Tibial nerve (tissue), 4 donors: ENCODE measurements at regions not wholly inside any gene's neighbourhood (a gene's known extent, or its start where the extent isn't known, plus 50 kb on each side); places are given as distances from the start of the nearest gene placed in this dataset.

Experiments used
- DNase-seq, 2 donors: peaks; one replicate each; pipeline ENCODE4 v3.0.0-alpha.2; 2019; ENCODE audit warnings: low spot score in 2 of 2
- H3K27ac ChIP-seq, 4 donors: fragments of 200-600 bp; sonication (generic) in 3 of 4; one replicate each; pipeline ENCODE4 v1.5.1; 2017 to 2019; ENCODE audit warnings: mild to moderate bottlenecking in 1 of 4
- H3K27me3 ChIP-seq, 2 donors: fragments of 200-600 bp; sonication (generic) in 1 of 2; one replicate each; pipeline versions ENCODE4 v1.5.1 to v1.6.0; 2017 to 2019
- H3K36me3 ChIP-seq, 3 donors: fragments of 200-600 bp; sonication (generic); one replicate each; pipeline ENCODE4 v1.5.1; 2018 to 2019
- H3K4me1 ChIP-seq, 4 donors: fragments of 200-600 bp; sonication (generic) in 3 of 4; one replicate each; pipeline ENCODE4 v1.5.1; 2017 to 2019
- H3K4me3 ChIP-seq, 4 donors: fragments of 200-600 bp; sonication (generic) in 3 of 4; one replicate each; pipeline ENCODE4 v1.5.1; 2017 to 2019; ENCODE audit warnings: mild to moderate bottlenecking in 1 of 4, moderate library complexity in 1 of 4
- H3K9me3 ChIP-seq, 4 donors: fragments of 200-600 bp; sonication (generic) in 3 of 4; one replicate each; pipeline ENCODE4 v1.5.1; 2017 to 2019
- EP300 ChIP-seq, 2 donors: sonication (generic); formaldehyde crosslinking; IDR thresholded peaks; one replicate each; pipeline ENCODE4 v1.6.1; 2017; ENCODE audit warnings: antibody characterized with exemption in 2 of 2, mild to moderate bottlenecking in 1 of 2
- POLR2A ChIP-seq, 2 donors: fragments of 450-650 bp; IDR thresholded peaks; one replicate each; pipeline ENCODE4 v1.6.1; 2017; ENCODE audit warnings: antibody characterized with exemption in 2 of 2, mild to moderate bottlenecking in 2 of 2, moderate library complexity in 2 of 2
- WGBS, 2 donors: methylation state at CpG; one replicate each; pipeline ENCODE4 v1.1.5; 2018; 5-methylcytosine and 5-hydroxymethylcytosine counted together
- TF ChIP-seq, protein P1 (sequence below), 5 experiments: fragments of 200-600 bp in 3 of 5; fragments of 450-650 bp in 2 of 5; sonication (generic) in 3 of 5; IDR thresholded peaks; one replicate each; pipeline ENCODE4 v1.5.1; 2016 to 2019; ENCODE audit warnings: antibody characterized with exemption in 5 of 5, mild to moderate bottlenecking in 3 of 5, moderate library complexity in 2 of 5

GRCh38 chr5:61253547-61253946 lies 78.5 kb upstream of the ZSWIM6 start:
- Histone ChIP-seq H3K36me3 (no peaks in the 10 kb centered on the region), H3K4me1 (peaks cover 0 to 15% (median 0%) of the 10 kb centered on the region in 4 donors), H3K4me3 (no peak overlapping the region), H3K27ac (no peak overlapping the region), H3K27me3 (no peaks in the 10 kb centered on the region), H3K9me3 (peaks cover 0 to 4% (median 0%) of the 10 kb centered on the region in 4 donors)
- no peak for DNase-seq
- WGBS, 2 donors, result 67 to 70% methylated on average over 3 of the region's 3 CpGs
- no peak for TF ChIP-seq EP300 (IDR thresholded peaks at IDR 0.05)
- no peak for TF ChIP-seq POLR2A (IDR thresholded peaks at IDR 0.05)
- TF ChIP-seq, protein P1, sequence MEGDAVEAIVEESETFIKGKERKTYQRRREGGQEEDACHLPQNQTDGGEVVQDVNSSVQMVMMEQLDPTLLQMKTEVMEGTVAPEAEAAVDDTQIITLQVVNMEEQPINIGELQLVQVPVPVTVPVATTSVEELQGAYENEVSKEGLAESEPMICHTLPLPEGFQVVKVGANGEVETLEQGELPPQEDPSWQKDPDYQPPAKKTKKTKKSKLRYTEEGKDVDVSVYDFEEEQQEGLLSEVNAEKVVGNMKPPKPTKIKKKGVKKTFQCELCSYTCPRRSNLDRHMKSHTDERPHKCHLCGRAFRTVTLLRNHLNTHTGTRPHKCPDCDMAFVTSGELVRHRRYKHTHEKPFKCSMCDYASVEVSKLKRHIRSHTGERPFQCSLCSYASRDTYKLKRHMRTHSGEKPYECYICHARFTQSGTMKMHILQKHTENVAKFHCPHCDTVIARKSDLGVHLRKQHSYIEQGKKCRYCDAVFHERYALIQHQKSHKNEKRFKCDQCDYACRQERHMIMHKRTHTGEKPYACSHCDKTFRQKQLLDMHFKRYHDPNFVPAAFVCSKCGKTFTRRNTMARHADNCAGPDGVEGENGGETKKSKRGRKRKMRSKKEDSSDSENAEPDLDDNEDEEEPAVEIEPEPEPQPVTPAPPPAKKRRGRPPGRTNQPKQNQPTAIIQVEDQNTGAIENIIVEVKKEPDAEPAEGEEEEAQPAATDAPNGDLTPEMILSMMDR (IDR thresholded peaks at IDR 0.05), result no peak

- no peaks in the 10 kb centered on the region for H3K27me3 ChIP-seq
- no peak overlapping the region for H3K27ac ChIP-seq
- H3K4me1 ChIP-seq, result peaks cover 0 to 15% (median 0%) of the 10 kb centered on the region in 4 donors
- TF ChIP-seq, protein P1 (IDR thresholded peaks at IDR 0.05), result no peak
- TF ChIP-seq POLR2A (IDR thresholded peaks at IDR 0.05), result no peak
- no peak for TF ChIP-seq EP300 (IDR thresholded peaks at IDR 0.05)
- no peaks in the 10 kb centered on the region for H3K9me3 ChIP-seq
- WGBS, 2 donors, result 86 to 92% methylated on average over 3 of the region's 3 CpGs
- no peak overlapping the region for H3K4me3 ChIP-seq
- DNase-seq, result no peak
- H3K36me3 ChIP-seq, result no peaks in the 10 kb centered on the region
Measured at GRCh38 chr5:61254969-61255555, 77.0 kb upstream of the ZSWIM6 start.

GRCh38 chr5:61256474-61256873 lies 75.6 kb upstream of the ZSWIM6 start:
- TF ChIP-seq EP300 (IDR thresholded peaks at IDR 0.05), result no peak
- no peak for TF ChIP-seq POLR2A (IDR thresholded peaks at IDR 0.05)
- TF ChIP-seq, protein P1 (IDR thresholded peaks at IDR 0.05), result no peak
- DNase-seq, result no peak
- WGBS, 2 donors, result 41 to 59% methylated on average over 1 of the region's 1 CpG

GRCh38 chr5:61257421-61257820 lies 74.6 kb upstream of the ZSWIM6 start:
- H3K4me1 ChIP-seq, result peaks cover 0 to 15% (median 0%) of the 10 kb centered on the region in 4 donors
- WGBS, 2 donors, result 46 to 52% methylated on average over 3 of the region's 3 CpGs
- no peaks in the 10 kb centered on the region for H3K9me3 ChIP-seq

More at GRCh38 chr5:61256474-61256873, 75.6 kb upstream of the ZSWIM6 start:
- peaks cover 0 to 15% (median 0%) of the 10 kb centered on the region in 4 donors for H3K4me1 ChIP-seq
- no peaks in the 10 kb centered on the region for H3K27me3 ChIP-seq
- H3K9me3 ChIP-seq, result no peaks in the 10 kb centered on the region
- no peak overlapping the region for H3K4me3 ChIP-seq
- H3K36me3 ChIP-seq, result no peaks in the 10 kb centered on the region
- no peak overlapping the region for H3K27ac ChIP-seq

DNA sequence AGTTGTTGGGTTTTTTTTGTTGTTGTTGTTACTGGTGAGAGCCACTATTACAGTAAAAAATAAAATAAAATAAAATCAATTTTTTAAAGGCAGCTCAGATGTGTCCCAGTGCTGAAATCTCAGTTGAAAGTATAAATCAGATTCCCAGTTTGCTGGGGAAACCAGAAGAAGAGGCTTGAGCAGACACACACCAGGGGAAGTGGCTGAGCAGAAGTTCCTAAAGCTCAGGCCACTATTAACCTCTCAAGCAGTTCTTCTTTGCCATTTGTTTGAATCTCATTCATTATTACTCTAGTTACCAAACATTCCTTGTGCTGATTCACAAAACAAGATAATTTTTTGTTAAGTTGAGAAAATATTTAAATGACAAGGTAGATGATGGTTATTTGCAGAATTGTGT lies 70.9 kb upstream of the ZSWIM6 start:
- H3K4me3 ChIP-seq, result no peak overlapping the region
- DNase-seq, result no peak
- H3K4me1 ChIP-seq, result peaks cover 0 to 28% (median 6%) of the 10 kb centered on the region in 4 donors
- TF ChIP-seq EP300 (IDR thresholded peaks at IDR 0.05) (no peak), POLR2A (IDR thresholded peaks at IDR 0.05) (no peak)
- TF ChIP-seq, protein P1 (IDR thresholded peaks at IDR 0.05), result no peak
- no peaks in the 10 kb centered on the region for H3K36me3 ChIP-seq
- no peak overlapping the region for H3K27ac ChIP-seq
- H3K27me3 ChIP-seq, result no peaks in the 10 kb centered on the region
- no peaks in the 10 kb centered on the region for H3K9me3 ChIP-seq

More at GRCh38 chr5:61257421-61257820, 74.6 kb upstream of the ZSWIM6 start:
- Histone ChIP-seq H3K4me3 (no peak overlapping the region), H3K27me3 (no peaks in the 10 kb centered on the region), H3K36me3 (no peaks in the 10 kb centered on the region), H3K27ac (peak overlapping the region in 1 of 4 donors; percentile 25)
- no peak for DNase-seq
- TF ChIP-seq POLR2A (IDR thresholded peaks at IDR 0.05) (no peak), EP300 (IDR thresholded peaks at IDR 0.05) (no peak)
- TF ChIP-seq, protein P1 (IDR thresholded peaks at IDR 0.05), result no peak
